ENCODE measurements at regions not wholly inside any gene's neighbourhood (a gene's known extent, or its start where the extent isn't known, plus 50 kb on each side); places are given as distances from the start of the nearest gene placed in this dataset.

GRCh38 chr11:45485070-45485707 lies 180.2 kb downstream of the CHST1 start:
- H3K4me3 ChIP-seq (ENCODE audit: low read depth, low read length): no peak overlapping the region
- no peak for TF ChIP-seq CTCF (IDR thresholded peaks at IDR 0.05; ENCODE audit: insufficient read depth, low read length, poor library complexity, severe bottlenecking)
- no peaks in the 10 kb centered on the region for H3K36me3 ChIP-seq (ENCODE audit: control insufficient read depth, insufficient read depth, low read length)
- DNase-seq (ENCODE audit: low read depth): no peak
- H3K27me3 ChIP-seq (ENCODE audit: control insufficient read depth, insufficient read depth, low read length): peaks cover 6% of the 10 kb centered on the region

- H3K27me3 ChIP-seq (ENCODE audit: control insufficient read depth, insufficient read depth, low read length): peaks cover 6% of the 10 kb centered on the region
- no peak for TF ChIP-seq CTCF (IDR thresholded peaks at IDR 0.05; ENCODE audit: insufficient read depth, low read length, poor library complexity, severe bottlenecking)
- H3K4me3 ChIP-seq (ENCODE audit: low read depth, low read length): no peak overlapping the region
- no peaks in the 10 kb centered on the region for H3K36me3 ChIP-seq (ENCODE audit: control insufficient read depth, insufficient read depth, low read length)
- DNase-seq (ENCODE audit: low read depth): no peak
Measured at GRCh38 chr11:45484326-45484883, 181.0 kb downstream of the CHST1 start.

GRCh38 chr11:45483416-45483815 lies 182.0 kb downstream of the CHST1 start:
- H3K4me3 ChIP-seq (ENCODE audit: low read depth, low read length): no peak overlapping the region
- peaks cover 8% of the 10 kb centered on the region for H3K27me3 ChIP-seq (ENCODE audit: control insufficient read depth, insufficient read depth, low read length)
- no peak for DNase-seq (ENCODE audit: low read depth)
- no peaks in the 10 kb centered on the region for H3K36me3 ChIP-seq (ENCODE audit: control insufficient read depth, insufficient read depth, low read length)
- TF ChIP-seq CTCF (IDR thresholded peaks at IDR 0.05; ENCODE audit: insufficient read depth, low read length, poor library complexity, severe bottlenecking): no peak

- no peak for TF ChIP-seq CTCF (IDR thresholded peaks at IDR 0.05; ENCODE audit: insufficient read depth, low read length, poor library complexity, severe bottlenecking)
- no peaks in the 10 kb centered on the region for H3K36me3 ChIP-seq (ENCODE audit: control insufficient read depth, insufficient read depth, low read length)
- no peak overlapping the region for H3K4me3 ChIP-seq (ENCODE audit: low read depth, low read length)
- peaks cover 8% of the 10 kb centered on the region for H3K27me3 ChIP-seq (ENCODE audit: control insufficient read depth, insufficient read depth, low read length)
- no peak for DNase-seq (ENCODE audit: low read depth)
Measured at GRCh38 chr11:45482331-45482730, 183.1 kb downstream of the CHST1 start.

GRCh38 chr11:45481026-45481425 lies 184.4 kb downstream of the CHST1 start:
- Histone ChIP-seq H3K36me3 (ENCODE audit: control insufficient read depth, insufficient read depth, low read length) (no peaks in the 10 kb centered on the region), H3K4me3 (ENCODE audit: low read depth, low read length) (no peak overlapping the region), H3K27me3 (ENCODE audit: control insufficient read depth, insufficient read depth, low read length) (peaks cover 8% of the 10 kb centered on the region)
- DNase-seq (ENCODE audit: low read depth): no peak
- no peak for TF ChIP-seq CTCF (IDR thresholded peaks at IDR 0.05; ENCODE audit: insufficient read depth, low read length, poor library complexity, severe bottlenecking)

GRCh38 chr11:45477588-45477987 lies 187.8 kb downstream of the CHST1 start:
- Histone ChIP-seq H3K36me3 (ENCODE audit: control insufficient read depth, insufficient read depth, low read length) (no peaks in the 10 kb centered on the region), H3K4me3 (ENCODE audit: low read depth, low read length) (no peak overlapping the region), H3K27me3 (ENCODE audit: control insufficient read depth, insufficient read depth, low read length) (peaks cover 3% of the 10 kb centered on the region)
- DNase-seq (ENCODE audit: low read depth): no peak
- TF ChIP-seq CTCF (IDR thresholded peaks at IDR 0.05; ENCODE audit: insufficient read depth, low read length, poor library complexity, severe bottlenecking): no peak
